DND-41 (cell line): ENCODE measurements at regions not wholly inside any gene's neighbourhood (a gene's known extent, or its start where the extent isn't known, plus 50 kb on each side); places are given as distances from the start of the nearest gene placed in this dataset.

Experiments used
- ATAC-seq: fragments of 200-7000 bp; cut with Tn5 transposase; 3 replicates; pipeline ENCODE4 v1.9.1; 2021; ENCODE audit warnings: low read depth; ENCODE audit not compliant: insufficient read depth
- DNase-seq: peaks from one replicate; pipeline ENCODE4 v3.0.0-alpha.2; 2020
- H2AFZ ChIP-seq: 2 replicates; pipeline ENCODE4 v1.6.0; 2012; ENCODE audit warnings: low read depth, low read length
- H3K27ac ChIP-seq: 2 replicates; pipeline ENCODE4 v1.5.1; 2012; ENCODE audit warnings: low read length, inconsistent platforms
- H3K27me3 ChIP-seq: fragments of 200-600 bp; sonication (generic); 2 replicates; pipeline ENCODE4 v1.6.0; 2012; ENCODE audit warnings: low read length, mild to moderate bottlenecking, inconsistent platforms; ENCODE audit not compliant: insufficient read depth, poor library complexity
- H3K36me3 ChIP-seq: 2 replicates; pipeline ENCODE4 v1.5.1; 2012; ENCODE audit warnings: low read length, inconsistent platforms; ENCODE audit not compliant: insufficient read depth
- H3K4me1 ChIP-seq: 2 replicates; pipeline ENCODE4 v1.5.1; 2012; ENCODE audit warnings: mild to moderate bottlenecking, low read length; ENCODE audit not compliant: insufficient read depth
- H3K4me2 ChIP-seq: 2 replicates; pipeline ENCODE4 v1.6.0; 2012; ENCODE audit warnings: mild to moderate bottlenecking, moderate library complexity, low read length, inconsistent platforms; ENCODE audit not compliant: insufficient read depth
- H3K4me3 ChIP-seq, 2 experiments: fragments of 200-600 bp in 1 of 2; shearing (Covaris generic) in 1 of 2; 2 replicates each; pipeline ENCODE4 v1.5.1; 2012 to 2016; ENCODE audit warnings: inconsistent platforms in 2 of 2, low read length in 2 of 2, mild to moderate bottlenecking in 2 of 2, low read depth in 1 of 2, moderate library complexity in 1 of 2
- H3K79me2 ChIP-seq: 2 replicates; pipeline ENCODE4 v1.6.0; 2012; ENCODE audit warnings: low read length, inconsistent platforms; ENCODE audit not compliant: insufficient read depth
- H3K9ac ChIP-seq: 2 replicates; pipeline ENCODE4 v1.6.0; 2012; ENCODE audit warnings: low read depth, mild to moderate bottlenecking, inconsistent platforms, low read length, moderate library complexity
- H3K9me3 ChIP-seq: 2 replicates; pipeline ENCODE4 v1.5.1; 2012; ENCODE audit warnings: low read length, moderate library complexity, mild to moderate bottlenecking, inconsistent platforms; ENCODE audit not compliant: insufficient read depth, severe bottlenecking
- H4K20me1 ChIP-seq: 2 replicates; pipeline ENCODE4 v1.6.0; 2012; ENCODE audit warnings: low read length; ENCODE audit not compliant: insufficient read depth
- CTCF ChIP-seq: IDR thresholded peaks from 2 replicates; pipeline ENCODE4 v1.5.1; 2012; ENCODE audit warnings: borderline replicate concordance, low read length, moderate library complexity, mild to moderate bottlenecking; ENCODE audit not compliant: poor library complexity, severe bottlenecking; ENCODE audit errors: extremely low read depth
- EZH2 ChIP-seq: IDR thresholded peaks from 3 replicates; pipeline ENCODE4 v1.6.1; 2012; ENCODE audit warnings: borderline replicate concordance, low read depth, mild to moderate bottlenecking, moderate library complexity, low read length, inconsistent platforms; ENCODE audit not compliant: severe bottlenecking

DNA sequence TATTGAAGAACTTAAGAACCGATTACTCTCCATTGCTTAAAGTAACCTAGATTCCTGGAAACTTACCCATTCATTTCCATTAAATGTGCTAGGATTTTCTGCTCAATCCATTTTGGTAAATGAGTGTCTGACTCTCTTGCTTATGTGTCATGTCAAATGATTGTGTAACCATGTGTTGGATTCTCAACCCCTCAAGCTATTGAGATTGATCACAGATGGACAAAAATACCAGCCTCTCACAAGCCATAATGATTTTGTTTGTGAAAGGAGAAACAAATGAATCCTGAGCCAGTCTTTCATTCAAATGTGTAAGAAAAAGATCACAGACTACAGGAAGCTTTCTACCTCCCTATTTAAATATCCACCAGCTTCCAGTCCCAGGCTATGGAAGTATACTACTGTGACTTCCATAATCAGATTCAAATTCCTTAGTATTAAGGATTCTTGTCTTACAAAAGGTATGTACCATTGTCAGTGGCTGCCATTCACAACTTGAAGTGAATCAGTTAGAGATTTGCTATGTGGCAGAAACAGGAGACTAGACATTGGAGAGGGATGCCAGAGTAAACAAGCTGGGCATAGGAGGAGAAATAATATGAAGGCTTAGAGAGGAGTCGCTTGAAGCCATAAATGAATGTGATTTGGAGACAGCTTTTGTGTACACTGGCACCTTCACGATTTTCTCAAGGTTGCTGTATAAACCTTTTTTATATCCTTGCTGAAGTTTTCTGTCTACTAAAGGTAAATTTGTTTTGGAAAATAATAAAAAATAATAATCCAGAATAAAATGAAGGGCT lies 498.5 kb upstream of the SETBP1 start:
- H3K36me3 ChIP-seq = no peaks in the 10 kb centered on the region
- H3K27ac ChIP-seq = no peak overlapping the region
- no peaks in the 10 kb centered on the region for H4K20me1 ChIP-seq
- H2AFZ ChIP-seq = no peak overlapping the region
- no peak for DNase-seq
- TF ChIP-seq CTCF = no peak
- no peak for TF ChIP-seq EZH2
- H3K9ac ChIP-seq = no peak overlapping the region
- no peak overlapping the region for H3K4me2 ChIP-seq
- H3K79me2 ChIP-seq = no peaks in the 10 kb centered on the region
- H3K9me3 ChIP-seq = no peaks in the 10 kb centered on the region
- no peaks in the 10 kb centered on the region for H3K4me1 ChIP-seq
- H3K4me3 ChIP-seq = no peak overlapping the region
- no peak for ATAC-seq
- H3K27me3 ChIP-seq = no peaks in the 10 kb centered on the region

DNA sequence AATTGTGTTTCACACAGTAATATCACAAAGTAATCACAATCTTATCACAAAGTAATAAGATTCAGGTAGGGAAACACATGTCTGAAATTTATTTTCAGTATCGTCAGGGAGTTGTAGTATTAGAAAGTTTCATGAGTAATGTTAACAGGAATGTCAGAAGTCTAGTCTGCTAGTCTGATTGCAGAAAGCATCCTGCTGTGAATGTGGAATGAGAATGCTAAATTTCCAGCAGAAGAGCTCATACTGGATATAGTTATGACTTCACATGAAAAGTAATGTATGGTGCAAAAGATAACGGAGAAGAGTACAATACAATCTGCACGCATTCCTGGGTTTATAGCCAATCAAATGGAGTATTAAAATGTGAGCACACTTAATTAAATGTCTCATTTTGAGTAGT lies 494.7 kb upstream of the SETBP1 start:
- TF ChIP-seq CTCF = no peak
- TF ChIP-seq EZH2 = no peak
- ATAC-seq = no peak
- no peaks in the 10 kb centered on the region for H3K9me3 ChIP-seq

DNA sequence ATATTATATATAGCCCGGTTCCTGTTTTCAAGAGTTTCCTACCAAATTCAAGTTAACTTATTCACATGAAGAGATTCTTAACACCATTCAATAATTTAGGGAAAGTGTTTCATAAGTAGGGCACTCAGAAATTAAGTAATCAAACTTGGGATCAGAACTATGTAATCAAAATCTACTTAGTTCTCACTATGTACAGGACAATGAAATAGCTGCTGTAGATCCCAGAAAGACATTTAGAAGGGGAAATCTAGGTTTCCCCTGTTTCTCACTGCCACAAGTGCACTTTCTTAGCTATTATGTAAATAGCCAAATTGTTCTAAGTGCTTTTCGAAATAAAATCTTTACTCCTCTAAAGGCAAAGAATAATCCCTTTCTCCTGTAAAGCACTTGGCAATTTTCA lies 493.6 kb upstream of the SETBP1 start:
- Histone ChIP-seq H3K27me3 (no peaks in the 10 kb centered on the region), H3K4me3 (no peak overlapping the region), H3K27ac (no peak overlapping the region), H3K79me2 (no peaks in the 10 kb centered on the region), H3K36me3 (no peaks in the 10 kb centered on the region), H4K20me1 (no peaks in the 10 kb centered on the region), H3K9ac (no peak overlapping the region), H3K4me2 (no peak overlapping the region), H3K9me3 (no peaks in the 10 kb centered on the region), H2AFZ (no peak overlapping the region), H3K4me1 (no peaks in the 10 kb centered on the region)
- ATAC-seq = no peak
- no peak for TF ChIP-seq EZH2
- TF ChIP-seq CTCF = no peak
- no peak for DNase-seq

More for the DNA sequence above, 494.7 kb upstream of the SETBP1 start:
- Histone ChIP-seq H2AFZ (no peak overlapping the region), H4K20me1 (no peaks in the 10 kb centered on the region), H3K27ac (no peak overlapping the region), H3K4me3 (no peak overlapping the region), H3K4me2 (no peak overlapping the region), H3K79me2 (no peaks in the 10 kb centered on the region), H3K36me3 (no peaks in the 10 kb centered on the region), H3K27me3 (no peaks in the 10 kb centered on the region), H3K4me1 (no peaks in the 10 kb centered on the region), H3K9ac (no peak overlapping the region)
- DNase-seq = no peak
